ENCODE measurements at regions not wholly inside any gene's neighbourhood (a gene's known extent, or its start where the extent isn't known, plus 50 kb on each side); places are given as distances from the start of the nearest gene placed in this dataset.

DNA sequence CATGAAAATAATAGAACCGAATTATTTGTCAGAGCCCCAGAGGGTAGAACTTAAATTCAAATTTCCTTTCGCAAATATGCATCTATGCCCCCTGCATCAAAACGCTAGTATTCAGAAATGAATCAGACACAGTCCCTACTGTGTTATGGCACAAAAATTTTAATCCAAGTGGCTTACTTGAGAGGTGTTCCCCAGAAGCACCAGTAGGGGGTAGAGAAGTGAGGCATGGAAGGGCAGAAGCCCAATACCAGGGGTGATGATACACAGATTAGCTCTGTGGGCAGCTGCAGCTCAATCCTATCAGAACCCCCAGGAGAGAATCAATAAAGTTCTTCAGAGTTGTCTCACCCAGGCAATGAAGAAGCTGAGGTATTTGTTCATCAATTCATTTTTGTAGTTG is 342.2 kb downstream of the OMA1 start:
- H3K4me1 ChIP-seq (ENCODE audit: insufficient read depth, low read length): no peaks in the 10 kb centered on the region
- H3K9me3 ChIP-seq (ENCODE audit: insufficient read depth, low read depth, low read length): no peaks in the 10 kb centered on the region
- H3K27me3 ChIP-seq (ENCODE audit: insufficient read depth, low read length): no peaks in the 10 kb centered on the region
- no peak overlapping the region for H3K4me2 ChIP-seq (ENCODE audit: low read length)
- H3K27ac ChIP-seq (ENCODE audit: low read depth, low read length): no peak overlapping the region
- H3K27me3 Mint-ChIP-seq (ENCODE audit: low read depth, unreplicated experiment): no peaks in the 10 kb centered on the region
- TF ChIP-seq, protein P1, sequence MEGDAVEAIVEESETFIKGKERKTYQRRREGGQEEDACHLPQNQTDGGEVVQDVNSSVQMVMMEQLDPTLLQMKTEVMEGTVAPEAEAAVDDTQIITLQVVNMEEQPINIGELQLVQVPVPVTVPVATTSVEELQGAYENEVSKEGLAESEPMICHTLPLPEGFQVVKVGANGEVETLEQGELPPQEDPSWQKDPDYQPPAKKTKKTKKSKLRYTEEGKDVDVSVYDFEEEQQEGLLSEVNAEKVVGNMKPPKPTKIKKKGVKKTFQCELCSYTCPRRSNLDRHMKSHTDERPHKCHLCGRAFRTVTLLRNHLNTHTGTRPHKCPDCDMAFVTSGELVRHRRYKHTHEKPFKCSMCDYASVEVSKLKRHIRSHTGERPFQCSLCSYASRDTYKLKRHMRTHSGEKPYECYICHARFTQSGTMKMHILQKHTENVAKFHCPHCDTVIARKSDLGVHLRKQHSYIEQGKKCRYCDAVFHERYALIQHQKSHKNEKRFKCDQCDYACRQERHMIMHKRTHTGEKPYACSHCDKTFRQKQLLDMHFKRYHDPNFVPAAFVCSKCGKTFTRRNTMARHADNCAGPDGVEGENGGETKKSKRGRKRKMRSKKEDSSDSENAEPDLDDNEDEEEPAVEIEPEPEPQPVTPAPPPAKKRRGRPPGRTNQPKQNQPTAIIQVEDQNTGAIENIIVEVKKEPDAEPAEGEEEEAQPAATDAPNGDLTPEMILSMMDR (IDR thresholded peaks at IDR 0.05; ENCODE audit: insufficient read depth, low read depth, low read length): no peak
- TF ChIP-seq EZH2 (IDR thresholded peaks at IDR 0.05; ENCODE audit: insufficient read depth, low read length): no peak
- H2AFZ ChIP-seq (ENCODE audit: low read depth, low read length): no peak overlapping the region
- no peaks in the 10 kb centered on the region for H3K9me3 Mint-ChIP-seq (ENCODE audit: unreplicated experiment)
- FAIRE-seq (no peak), DNase-seq (ENCODE audit: low read depth) (no peak)
- H3K4me3 ChIP-seq (ENCODE audit: insufficient read depth, low read depth, low read length): no peak overlapping the region
- H3K4me1 Mint-ChIP-seq (ENCODE audit: low read depth, unreplicated experiment): no peaks in the 10 kb centered on the region
- H3K9ac ChIP-seq (ENCODE audit: low read length): no peak overlapping the region
- no peaks in the 10 kb centered on the region for H3K79me2 ChIP-seq (ENCODE audit: insufficient read depth, low read length)
- H3K27ac Mint-ChIP-seq (ENCODE audit: unreplicated experiment): no peak overlapping the region
- no peaks in the 10 kb centered on the region for H3K36me3 ChIP-seq (ENCODE audit: insufficient read depth, low read length)
- no peak overlapping the region for H3K4me3 Mint-ChIP-seq (ENCODE audit: unreplicated experiment)
- no peaks in the 10 kb centered on the region for H4K20me1 ChIP-seq (ENCODE audit: insufficient read depth, low read length)
- no peaks in the 10 kb centered on the region for H3K36me3 Mint-ChIP-seq (ENCODE audit: low read depth, unreplicated experiment)

DNA sequence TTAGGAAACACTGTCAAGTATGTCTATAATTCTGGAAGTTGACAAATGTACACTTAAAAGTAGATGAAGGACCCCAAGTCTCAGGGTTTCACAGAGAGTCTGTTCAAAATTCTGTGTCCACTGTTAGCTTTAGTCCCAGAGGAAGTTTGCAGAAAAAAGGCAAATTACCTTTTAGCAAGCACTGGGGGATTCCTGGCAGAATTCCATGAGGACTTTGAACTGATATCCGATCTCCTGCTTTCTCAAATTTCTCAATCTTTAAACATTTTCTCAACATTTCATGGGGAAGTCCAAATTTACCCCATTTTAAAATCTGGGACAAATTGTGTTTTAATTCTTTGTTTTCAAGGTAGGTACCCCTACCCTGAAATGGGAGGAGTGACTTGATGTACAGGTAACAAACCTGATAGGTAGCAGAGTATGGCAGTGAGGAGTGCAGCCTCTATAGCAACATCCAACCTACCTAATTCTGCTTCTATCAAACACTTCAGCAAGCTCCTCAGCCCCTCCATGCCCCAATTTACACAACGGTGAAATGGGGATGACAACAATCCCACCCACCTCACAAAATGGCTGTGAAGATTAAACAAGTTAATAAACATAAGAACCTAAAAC is 344.9 kb downstream of the OMA1 start:
- H3K4me3 ChIP-seq (ENCODE audit: insufficient read depth, low read depth, low read length): no peak overlapping the region
- no peak overlapping the region for H3K4me3 Mint-ChIP-seq (ENCODE audit: unreplicated experiment)
- H3K36me3 ChIP-seq (ENCODE audit: insufficient read depth, low read length): no peaks in the 10 kb centered on the region
- no peak overlapping the region for H3K27ac Mint-ChIP-seq (ENCODE audit: unreplicated experiment)
- no peaks in the 10 kb centered on the region for H3K27me3 Mint-ChIP-seq (ENCODE audit: low read depth, unreplicated experiment)
- FAIRE-seq: no peak
- no peaks in the 10 kb centered on the region for H3K9me3 Mint-ChIP-seq (ENCODE audit: unreplicated experiment)
- H3K4me2 ChIP-seq (ENCODE audit: low read length): no peak overlapping the region
- H3K4me1 Mint-ChIP-seq (ENCODE audit: low read depth, unreplicated experiment): no peaks in the 10 kb centered on the region
- no peaks in the 10 kb centered on the region for H3K27me3 ChIP-seq (ENCODE audit: insufficient read depth, low read length)
- H4K20me1 ChIP-seq (ENCODE audit: insufficient read depth, low read length): no peaks in the 10 kb centered on the region
- TF ChIP-seq, protein P1 (IDR thresholded peaks at IDR 0.05; ENCODE audit: insufficient read depth, low read depth, low read length): no peak
- TF ChIP-seq EZH2 (IDR thresholded peaks at IDR 0.05; ENCODE audit: insufficient read depth, low read length): no peak
- H3K27ac ChIP-seq (ENCODE audit: low read depth, low read length): no peak overlapping the region
- DNase-seq (ENCODE audit: low read depth): no peak
- no peak overlapping the region for H3K9ac ChIP-seq (ENCODE audit: low read length)
- H2AFZ ChIP-seq (ENCODE audit: low read depth, low read length): no peak overlapping the region
- no peaks in the 10 kb centered on the region for H3K9me3 ChIP-seq (ENCODE audit: insufficient read depth, low read depth, low read length)
- no peaks in the 10 kb centered on the region for H3K79me2 ChIP-seq (ENCODE audit: insufficient read depth, low read length)
- H3K36me3 Mint-ChIP-seq (ENCODE audit: low read depth, unreplicated experiment): no peaks in the 10 kb centered on the region
- H3K4me1 ChIP-seq (ENCODE audit: insufficient read depth, low read length): no peaks in the 10 kb centered on the region

DNA sequence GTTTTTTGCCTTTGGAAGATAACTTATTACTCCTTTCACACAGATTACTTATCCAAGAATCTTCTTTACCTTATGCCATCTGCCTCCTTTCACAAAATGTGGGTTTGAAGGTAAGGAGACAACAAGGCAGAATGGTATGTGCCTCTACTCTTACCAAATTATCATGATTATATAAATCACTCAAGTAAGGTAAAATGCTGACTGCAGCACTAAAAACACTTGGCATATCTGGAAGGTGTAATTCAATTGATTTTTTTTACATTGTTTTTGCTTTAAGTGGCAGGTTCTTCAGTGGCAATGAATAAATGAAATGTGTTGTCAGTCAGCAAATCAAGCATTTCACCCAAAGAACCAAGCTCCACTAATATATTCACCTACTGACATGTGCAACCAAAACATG is 346.1 kb downstream of the OMA1 start:
- Mint-ChIP-seq H3K27ac (ENCODE audit: unreplicated experiment) (no peak overlapping the region), H3K4me3 (ENCODE audit: unreplicated experiment) (no peak overlapping the region), H3K36me3 (ENCODE audit: low read depth, unreplicated experiment) (no peaks in the 10 kb centered on the region), H3K27me3 (ENCODE audit: low read depth, unreplicated experiment) (no peaks in the 10 kb centered on the region), H3K9me3 (ENCODE audit: unreplicated experiment) (no peaks in the 10 kb centered on the region), H3K4me1 (ENCODE audit: low read depth, unreplicated experiment) (no peaks in the 10 kb centered on the region)
- Histone ChIP-seq H2AFZ (ENCODE audit: low read depth, low read length) (no peak overlapping the region), H3K4me2 (ENCODE audit: low read length) (no peak overlapping the region), H3K9me3 (ENCODE audit: insufficient read depth, low read depth, low read length) (no peaks in the 10 kb centered on the region), H3K4me1 (ENCODE audit: insufficient read depth, low read length) (no peaks in the 10 kb centered on the region), H3K79me2 (ENCODE audit: insufficient read depth, low read length) (no peaks in the 10 kb centered on the region), H3K9ac (ENCODE audit: low read length) (no peak overlapping the region), H3K4me3 (ENCODE audit: insufficient read depth, low read depth, low read length) (no peak overlapping the region), H3K36me3 (ENCODE audit: insufficient read depth, low read length) (no peaks in the 10 kb centered on the region), H3K27me3 (ENCODE audit: insufficient read depth, low read length) (no peaks in the 10 kb centered on the region), H4K20me1 (ENCODE audit: insufficient read depth, low read length) (no peaks in the 10 kb centered on the region), H3K27ac (ENCODE audit: low read depth, low read length) (no peak overlapping the region)
- no peak for FAIRE-seq
- TF ChIP-seq, protein P1 (IDR thresholded peaks at IDR 0.05; ENCODE audit: insufficient read depth, low read depth, low read length): no peak
- no peak for TF ChIP-seq EZH2 (IDR thresholded peaks at IDR 0.05; ENCODE audit: insufficient read depth, low read length)
- no peak for DNase-seq (ENCODE audit: low read depth)

All from astrocyte (in vitro differentiated cells and primary cell).